ENCODE measurements at regions not wholly inside any gene's neighbourhood (a gene's known extent, or its start where the extent isn't known, plus 50 kb on each side); places are given as distances from the start of the nearest gene placed in this dataset.

- TF ChIP-seq REST (tag by site-specific recombination; IDR thresholded peaks at IDR 0.05) = no peak
- TF ChIP-seq ZIC2 (tag by site-specific recombination; IDR thresholded peaks at IDR 0.05) = no peak
- no peak for TF ChIP-seq ZNF837 (tag by site-specific recombination; IDR thresholded peaks at IDR 0.05)
- no peak for TF ChIP-seq TSHZ1 (tag by site-specific recombination; IDR thresholded peaks at IDR 0.05; ENCODE audit: borderline replicate concordance)
- TF ChIP-seq ZNF19 (tag by site-specific recombination; IDR thresholded peaks at IDR 0.05; ENCODE audit: low read depth) = no peak
- TF ChIP-seq ZNF311 (tag by site-specific recombination; IDR thresholded peaks at IDR 0.05; ENCODE audit: borderline replicate concordance) = no peak
- no peak for TF ChIP-seq ZFHX2 (tag by site-specific recombination; conservative IDR thresholded peaks at IDR 0.05)
- TF ChIP-seq ZBTB21 (tag by site-specific recombination; IDR thresholded peaks at IDR 0.05) = no peak
- TF ChIP-seq SCRT1 (tag by site-specific recombination; IDR thresholded peaks at IDR 0.05; ENCODE audit: borderline replicate concordance) = no peak
- TF ChIP-seq CTCF (tag by site-specific recombination; IDR thresholded peaks at IDR 0.05) = peak; percentile 80
- no peak for TF ChIP-seq ZNF26 (tag by site-specific recombination; IDR thresholded peaks at IDR 0.05)
- TF ChIP-seq ZBTB20 (tag by site-specific recombination; IDR thresholded peaks at IDR 0.05) = peak; percentile 31; the same call in 1 of the 2 replicates
These were observed 227.6 kb upstream of the HDX start (continued) for GRCh38 chrX:84729809-84730208.

- ChIA-PET POLR2A (no interaction called here), CTCF (no interaction called here)
- Histone ChIP-seq H3K4me1 (ENCODE audit: control insufficient read depth, insufficient read depth, low read length) (no peaks in the 10 kb centered on the region), H3K27ac (ENCODE audit: extremely low read depth, low read depth, low read length) (no peak overlapping the region; the same call in 1 of the 2 replicates), H3K9me3 (ENCODE audit: control insufficient read depth, insufficient read depth, low read depth, low read length) (no peaks in the 10 kb centered on the region), H3K36me3 (ENCODE audit: control insufficient read depth in 2 of 2, insufficient read depth in 1 of 2, low read length in 2 of 2) (no peaks in the 10 kb centered on the region), H3K4me3 (ENCODE audit: low read depth, low read length) (no peak overlapping the region)
- TF ChIP-seq ZNF692 (tag by site-specific recombination; IDR thresholded peaks at IDR 0.05) (no peak), ZNF48 (tag by site-specific recombination; IDR thresholded peaks at IDR 0.05) (no peak), TRIM28 (IDR thresholded peaks at IDR 0.05; ENCODE audit: borderline replicate concordance, low read length) (peak; percentile 88)
These were observed 232.8 kb upstream of the HDX start for GRCh38 chrX:84735025-84735424.
